ELR (cell line): ENCODE measurements at regions not wholly inside any gene's neighbourhood (a gene's known extent, or its start where the extent isn't known, plus 50 kb on each side); places are given as distances from the start of the nearest gene placed in this dataset.

Source experiments
- DNase-seq: peaks from one replicate; pipeline ENCODE4 v3.0.0-alpha.2; 2015; ENCODE audit warnings: low read depth

DNA sequence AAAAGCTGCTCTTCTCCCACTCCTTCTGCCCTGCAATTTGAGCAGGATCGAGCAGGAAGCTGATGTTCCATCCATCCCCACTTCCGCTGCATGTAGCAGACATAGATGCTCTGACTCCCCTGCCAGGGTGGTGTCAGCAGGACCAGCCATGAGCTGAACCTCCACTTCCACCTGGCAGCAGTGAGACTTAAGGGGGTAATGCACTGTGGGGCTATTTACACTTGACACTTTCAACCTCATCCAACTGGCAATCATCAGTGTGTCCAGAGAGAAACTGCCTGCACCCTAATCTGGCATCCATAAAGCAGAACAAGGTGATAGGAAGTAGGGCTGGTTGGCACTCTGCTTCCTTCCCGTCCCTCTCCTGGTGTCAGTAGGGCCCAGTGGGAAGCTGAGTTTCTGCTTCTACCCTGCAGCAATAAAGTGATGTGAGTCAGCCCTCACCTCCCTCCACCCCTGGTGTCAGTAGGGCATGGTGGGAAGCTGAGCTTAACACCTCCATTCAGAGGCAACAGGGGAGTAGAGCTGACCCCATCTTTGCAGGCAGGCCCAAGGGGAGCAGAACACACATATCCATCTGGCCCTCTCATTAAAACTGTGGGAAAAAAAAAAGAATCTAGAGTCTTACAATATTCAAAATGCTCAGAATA, 272.3 kb downstream of the PTPRU start:
- no peak for DNase-seq

DNA sequence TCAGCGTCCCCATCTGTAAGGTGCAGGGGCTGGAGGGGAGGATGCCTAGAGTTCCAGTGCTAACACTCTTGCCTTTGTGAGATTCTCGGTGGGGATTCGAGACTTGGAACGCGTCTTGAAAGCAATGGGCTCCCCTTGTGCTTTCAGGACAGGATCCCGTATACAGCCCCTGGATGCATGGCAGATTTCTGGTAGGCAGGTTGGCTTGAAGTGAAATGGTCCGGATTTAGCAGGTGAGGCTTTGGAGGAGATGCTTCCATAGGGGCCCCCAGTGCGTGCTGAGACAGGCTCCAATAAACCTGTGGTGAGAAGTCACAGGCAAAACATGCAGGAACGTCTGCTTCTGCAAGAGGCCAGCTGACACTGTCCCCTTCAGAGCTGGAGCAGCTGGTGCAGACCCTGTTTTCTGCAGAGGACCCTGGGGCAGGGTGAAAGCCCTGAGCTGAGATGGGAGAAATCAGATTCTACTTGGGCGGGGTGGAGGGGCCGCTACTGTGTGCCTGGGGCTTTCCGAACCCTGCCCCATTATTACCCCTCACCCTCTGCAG, 270.4 kb downstream of the PTPRU start:
- no peak for DNase-seq

DNA sequence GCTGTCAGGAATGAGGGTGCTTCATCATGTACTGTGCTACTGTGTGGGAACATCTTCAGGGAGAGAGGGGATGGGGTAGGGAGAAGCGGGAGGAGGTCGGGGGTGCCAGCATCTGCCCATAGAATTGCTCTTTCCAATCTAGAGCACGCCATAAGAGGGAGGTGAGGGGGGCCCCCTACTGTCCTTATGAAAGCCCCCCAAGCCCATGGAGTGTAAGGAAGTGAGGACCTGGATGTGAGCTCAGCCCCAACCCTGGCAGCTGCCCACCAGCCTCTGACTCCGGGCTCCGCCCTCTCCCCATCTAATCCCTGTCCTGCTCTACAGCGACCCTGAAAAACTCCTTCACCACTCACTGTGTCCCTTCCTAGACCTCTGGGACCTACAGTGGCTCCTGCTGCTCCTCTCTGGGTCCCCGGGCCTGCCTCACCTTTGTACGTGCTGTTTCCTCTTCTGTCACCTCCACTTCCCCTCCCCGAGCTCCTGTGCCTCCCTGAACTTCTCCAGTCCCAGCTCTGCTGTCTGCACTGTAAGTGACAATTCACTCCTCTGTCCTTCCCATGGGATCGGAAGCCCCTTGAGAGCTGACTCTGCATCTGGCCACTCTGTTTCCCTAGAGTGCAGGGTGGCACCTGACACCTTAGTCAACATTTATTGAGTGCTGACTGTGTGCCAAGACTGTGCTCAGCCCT, 269.4 kb downstream of the PTPRU start:
- DNase-seq = no peak

DNA sequence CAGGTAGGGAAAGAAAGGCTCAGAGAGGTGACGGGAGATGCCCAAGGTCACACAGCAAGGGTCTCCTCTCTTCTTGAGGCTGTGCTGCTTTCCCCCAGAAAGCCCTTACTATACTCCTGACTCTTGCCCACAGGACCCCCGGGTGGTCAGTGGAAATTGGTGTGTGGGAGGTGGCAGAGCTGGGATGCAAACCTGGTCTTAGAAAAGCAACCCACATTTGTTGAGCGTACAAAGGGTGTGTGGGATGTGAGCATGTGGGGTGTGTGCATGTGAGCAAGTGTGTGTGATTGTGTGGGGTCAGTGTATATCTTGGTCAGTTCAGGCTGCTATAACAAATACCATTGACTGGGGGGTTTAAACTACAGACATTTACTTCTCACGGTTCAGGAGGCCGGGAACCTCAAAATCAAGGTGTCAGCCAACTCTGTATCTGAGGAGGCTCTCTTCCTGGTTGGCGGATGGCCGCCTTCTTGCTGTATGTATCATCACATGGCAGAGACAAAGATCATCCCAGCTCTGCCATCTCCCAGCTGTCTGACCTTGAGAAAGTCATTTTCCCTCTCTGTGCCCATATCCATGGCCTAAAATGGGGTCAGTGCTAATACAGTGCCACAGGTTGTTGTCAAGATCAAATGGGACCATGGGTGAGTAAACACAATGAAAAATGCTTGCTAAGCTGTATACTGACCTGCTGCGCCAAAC, 268.5 kb downstream of the PTPRU start:
- no peak for DNase-seq

DNA sequence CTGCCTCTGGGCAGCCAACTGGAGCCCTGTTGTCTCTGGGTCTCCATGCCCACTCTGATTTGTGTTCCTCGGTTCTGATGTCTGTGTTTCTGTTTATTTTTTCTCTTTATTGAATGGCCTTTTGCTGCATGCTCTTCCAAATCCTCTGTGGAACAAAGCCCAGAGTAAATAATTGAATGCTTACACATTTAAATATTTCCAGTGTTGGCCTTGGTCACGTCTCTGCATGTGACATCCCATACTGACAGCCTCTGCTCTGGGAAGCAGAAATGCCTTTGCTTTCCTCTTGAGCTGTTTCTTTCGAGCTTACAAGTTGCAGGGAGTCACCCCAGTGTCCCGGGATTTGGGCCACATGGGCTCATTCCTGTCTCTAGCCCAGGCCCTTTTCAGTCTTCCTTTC, 267.9 kb downstream of the PTPRU start:
- DNase-seq = no peak

DNA sequence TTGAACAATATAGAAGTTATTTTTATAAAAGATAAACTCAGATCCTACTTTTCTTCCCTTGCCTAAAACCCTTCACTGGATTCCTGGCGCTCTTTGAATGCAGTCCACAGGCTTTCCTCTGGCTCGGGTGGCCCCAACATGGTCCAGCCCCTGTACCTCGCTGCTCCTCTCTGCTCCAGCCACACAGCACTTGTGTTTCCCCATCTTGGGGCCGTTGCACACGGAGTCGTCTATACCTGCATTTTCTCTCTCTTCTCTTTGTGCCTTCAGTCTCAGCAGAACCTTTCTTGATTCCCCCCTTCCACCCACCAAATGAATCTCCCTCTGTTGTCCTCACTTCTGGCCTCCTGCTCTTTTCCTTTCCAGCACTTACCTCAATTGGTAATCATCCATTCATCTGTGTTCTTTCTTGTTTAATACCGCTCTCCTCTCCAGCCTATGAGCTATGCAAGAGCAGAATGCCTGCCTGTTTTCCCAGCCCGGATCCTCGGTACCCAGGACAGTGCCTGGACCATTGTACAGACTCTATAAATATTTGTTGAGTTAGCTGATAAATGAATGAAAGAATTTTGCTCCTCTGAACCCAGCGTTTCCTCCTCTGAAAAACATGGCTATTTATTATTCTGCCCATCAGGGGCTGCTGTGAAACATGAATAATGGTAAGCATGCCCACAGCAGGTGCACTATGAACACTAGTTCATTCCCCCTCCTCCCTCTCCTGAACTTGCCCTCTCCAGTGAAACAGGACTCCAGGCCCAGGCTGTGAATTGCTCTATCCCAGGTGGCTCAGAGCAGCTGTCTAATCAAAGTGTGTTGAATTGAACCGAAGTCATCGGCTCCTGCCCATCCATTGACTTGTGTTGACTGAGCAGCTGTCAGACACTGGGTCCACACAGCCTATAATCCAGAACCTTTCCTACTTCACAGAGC, 266.9 kb downstream of the PTPRU start:
- DNase-seq = no peak

DNA sequence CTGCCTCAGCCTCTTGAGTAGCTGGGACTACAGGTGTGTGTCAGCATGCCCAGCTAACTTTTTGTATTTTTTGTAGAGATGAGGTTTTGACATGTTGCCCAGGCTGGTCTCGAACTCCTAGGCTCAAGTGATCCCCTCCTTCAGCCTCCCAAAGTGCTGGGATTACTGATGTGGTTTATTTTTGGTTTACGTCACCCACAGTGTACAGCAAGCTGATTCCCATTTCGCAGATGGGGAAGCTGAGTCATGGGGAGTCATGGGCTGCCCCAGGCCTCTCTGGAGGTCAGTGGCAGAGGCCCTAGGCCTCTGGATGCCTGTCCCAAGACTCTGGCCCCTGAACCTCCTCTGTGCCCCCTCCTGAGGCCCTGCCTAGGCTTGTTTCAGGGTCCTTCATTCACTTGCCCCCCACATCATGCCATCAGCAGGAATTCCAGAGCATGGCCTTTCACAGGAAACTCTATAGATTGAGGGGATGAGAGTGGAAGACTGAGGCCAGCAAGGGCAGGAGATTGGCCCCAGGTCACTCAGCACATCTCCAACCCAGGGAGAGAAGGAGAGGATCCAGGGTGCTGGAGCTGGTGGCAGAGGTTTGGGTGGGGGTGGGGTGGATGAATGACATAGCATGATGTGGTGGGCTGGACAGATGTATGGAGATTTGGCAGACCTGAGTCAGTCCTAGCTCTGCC, 266.0 kb downstream of the PTPRU start:
- no peak for DNase-seq

DNA sequence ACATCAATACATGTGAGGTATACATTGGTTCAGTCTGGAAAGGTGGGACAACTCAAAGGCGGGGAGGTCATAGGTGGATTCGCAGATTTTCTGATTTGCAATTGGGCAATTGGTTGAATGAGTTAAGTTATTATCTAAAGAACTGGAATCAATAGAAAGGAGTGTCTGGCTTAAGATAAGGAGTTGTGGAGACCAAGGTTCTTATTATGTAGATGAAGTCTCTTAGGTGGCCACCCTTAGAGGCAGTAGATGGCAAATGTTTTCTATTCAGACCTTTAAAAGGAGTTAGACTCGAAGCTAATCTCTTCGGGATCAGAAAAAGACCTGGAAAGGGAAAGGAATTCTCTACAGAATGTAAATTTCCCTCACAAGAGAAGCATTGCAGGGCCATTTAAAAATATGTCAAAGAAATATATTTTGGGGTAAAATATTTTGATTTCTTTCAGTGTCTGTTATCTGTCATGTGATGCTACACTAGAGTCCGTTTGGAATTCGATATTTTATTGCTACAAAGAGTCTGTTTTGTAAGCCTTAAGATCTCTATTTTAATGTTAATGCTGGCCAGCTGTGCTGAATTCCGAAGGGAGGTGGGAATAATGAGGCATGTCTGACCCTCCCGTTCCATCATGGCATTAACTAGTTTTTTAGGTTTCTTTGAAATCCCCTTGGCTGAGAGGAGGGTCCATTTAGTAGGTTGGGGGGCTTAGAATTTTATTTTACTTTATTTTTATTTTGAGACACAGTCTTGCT, 265.1 kb downstream of the PTPRU start:
- DNase-seq = no peak

DNA sequence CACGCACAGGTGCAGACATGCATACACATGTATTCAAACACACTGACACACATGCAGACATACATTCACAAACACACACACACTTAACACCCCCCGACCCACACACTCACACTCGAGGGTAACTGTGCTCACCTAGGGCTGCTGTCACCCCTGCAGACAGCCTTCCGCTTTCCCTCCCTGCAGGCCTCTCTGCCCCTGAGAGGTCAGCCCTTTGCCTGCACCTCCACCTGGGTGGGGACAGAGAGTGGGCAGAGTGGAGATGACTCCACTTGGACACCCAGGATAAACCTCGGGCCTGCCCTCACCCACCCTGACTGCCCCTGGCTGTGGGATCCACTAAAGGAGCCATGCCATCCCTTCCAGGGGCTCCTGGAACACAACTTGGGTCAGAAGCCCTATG, 264.3 kb downstream of the PTPRU start:
- no peak for DNase-seq

DNA sequence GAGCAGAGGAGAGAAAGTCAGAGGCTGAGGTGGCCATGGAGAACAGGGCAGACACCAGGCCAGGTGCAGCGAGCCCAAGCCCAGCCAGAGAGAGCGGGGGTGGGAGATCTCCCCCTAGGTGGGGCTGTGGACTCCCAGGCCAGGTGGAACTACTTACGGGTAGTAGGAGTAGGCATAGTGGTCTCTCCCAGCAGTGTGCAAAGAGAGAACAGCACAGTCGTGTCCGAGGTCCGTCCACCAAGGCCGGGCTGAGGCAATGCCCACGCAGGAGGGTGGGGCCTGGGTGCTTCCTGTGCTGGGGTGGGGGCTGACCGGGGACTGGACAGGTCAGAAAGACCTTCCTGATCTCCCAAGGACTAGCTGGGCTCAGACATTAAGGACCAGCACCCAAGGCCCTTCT, 263.7 kb downstream of the PTPRU start:
- no peak for DNase-seq

DNA sequence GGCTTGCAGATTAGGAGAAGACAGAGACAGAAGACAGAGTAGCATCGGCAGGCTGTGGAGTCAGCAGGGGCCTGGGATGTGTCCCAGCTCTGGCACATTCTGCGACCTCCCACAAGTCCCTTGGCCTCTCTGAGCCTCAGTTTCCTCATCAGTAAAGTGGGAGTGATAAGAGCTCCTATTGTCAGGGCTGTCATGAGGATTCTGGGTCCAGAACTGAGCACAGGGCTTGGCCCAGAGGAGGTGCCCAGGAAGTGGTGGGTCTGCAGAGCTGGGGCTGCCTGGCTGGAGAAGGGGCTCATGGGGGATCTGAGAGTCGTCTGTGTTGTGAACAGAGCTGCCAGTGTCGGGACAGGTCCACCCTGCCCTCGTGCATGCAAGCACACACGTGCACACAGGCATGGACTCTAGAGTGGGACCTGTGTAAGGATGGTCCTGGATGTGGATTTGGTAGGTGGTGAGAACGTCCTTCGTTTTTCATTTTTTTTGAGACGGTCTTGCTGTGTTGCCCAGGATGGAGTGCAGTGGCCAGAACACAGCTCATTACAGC, 262.9 kb downstream of the PTPRU start:
- no peak for DNase-seq

DNA sequence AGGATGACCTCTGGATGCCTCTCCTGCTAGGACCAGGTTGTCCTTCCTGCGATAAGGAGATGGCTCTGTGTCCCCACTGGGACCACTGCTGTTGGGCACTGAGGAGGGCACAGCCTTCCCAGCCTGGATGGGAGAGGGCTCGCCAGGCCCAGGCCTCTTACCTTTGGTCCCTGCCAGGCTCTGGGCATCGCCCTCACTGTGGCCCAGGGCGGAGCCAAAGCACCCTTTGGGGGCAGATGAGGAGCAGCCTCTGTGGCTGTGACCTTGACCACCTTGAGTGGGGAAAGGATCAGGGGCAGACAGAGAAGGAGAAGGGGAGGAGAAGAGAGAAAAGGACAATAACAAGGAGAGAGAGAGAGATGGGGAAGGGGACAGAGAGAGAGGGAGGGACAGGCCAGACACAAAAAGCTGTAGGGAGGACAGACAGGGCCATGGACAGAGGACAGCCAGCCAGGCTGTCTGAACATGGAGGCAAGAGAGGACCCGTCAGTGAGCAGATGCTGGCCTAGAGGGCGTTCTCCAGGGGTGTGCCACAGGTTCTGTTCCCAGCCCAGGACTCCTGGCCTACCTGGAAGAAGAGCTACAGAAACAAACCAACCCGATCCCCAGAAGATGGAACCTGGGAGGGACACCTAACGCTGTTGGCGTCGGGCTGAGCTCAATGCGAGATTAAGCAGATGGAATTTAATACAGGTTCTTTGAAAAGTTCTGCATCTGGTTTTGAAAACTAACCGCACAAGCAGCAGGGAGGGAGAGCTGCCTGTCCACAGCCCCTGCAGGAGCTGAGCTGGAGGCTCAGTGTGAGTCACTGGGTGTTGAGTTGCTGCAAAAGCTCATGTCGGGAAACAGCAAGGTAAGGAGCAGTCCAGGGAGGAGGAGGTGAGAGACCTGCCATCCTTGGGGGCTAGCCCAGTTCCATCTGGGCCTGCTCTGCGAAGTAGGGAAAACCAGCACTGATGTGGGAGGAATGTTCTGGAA, 262.1 kb downstream of the PTPRU start:
- peak; percentile 29 for DNase-seq

DNA sequence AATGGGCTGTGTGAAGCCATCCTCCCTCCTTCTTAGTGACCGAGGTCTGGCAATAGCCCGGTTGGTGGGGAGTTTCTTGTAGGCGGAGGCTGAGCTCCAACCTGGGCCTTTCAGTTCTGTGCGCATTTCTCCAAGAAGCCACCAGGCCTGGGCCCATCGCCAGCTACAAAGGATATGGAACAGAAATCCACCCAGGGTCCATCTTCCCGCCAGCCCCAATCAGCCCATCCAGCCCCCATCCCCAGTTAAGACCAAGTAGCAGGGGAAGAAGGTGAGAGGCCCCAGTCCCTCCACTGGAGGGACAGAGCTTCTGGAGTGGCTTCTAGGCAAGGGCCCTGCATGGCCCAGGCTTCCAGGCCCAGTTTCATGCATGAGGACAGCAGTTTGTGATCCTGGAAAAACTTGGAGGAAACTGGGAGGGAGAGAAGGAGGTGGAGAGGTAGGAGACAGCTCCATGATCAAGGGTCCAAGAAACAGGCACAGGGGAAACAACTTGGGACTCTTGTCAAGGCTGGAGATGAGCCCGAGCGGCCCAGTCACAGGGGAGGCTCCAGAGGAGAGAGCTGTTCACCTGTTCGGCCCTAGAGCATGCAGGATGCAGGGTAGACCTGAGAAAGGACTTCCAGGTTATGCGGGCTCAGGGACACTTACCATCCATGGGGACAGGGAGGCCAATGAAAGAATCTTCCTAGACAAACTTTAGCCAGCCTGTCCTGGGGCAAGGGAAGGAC, 261.2 kb downstream of the PTPRU start:
- DNase-seq = no peak

DNA sequence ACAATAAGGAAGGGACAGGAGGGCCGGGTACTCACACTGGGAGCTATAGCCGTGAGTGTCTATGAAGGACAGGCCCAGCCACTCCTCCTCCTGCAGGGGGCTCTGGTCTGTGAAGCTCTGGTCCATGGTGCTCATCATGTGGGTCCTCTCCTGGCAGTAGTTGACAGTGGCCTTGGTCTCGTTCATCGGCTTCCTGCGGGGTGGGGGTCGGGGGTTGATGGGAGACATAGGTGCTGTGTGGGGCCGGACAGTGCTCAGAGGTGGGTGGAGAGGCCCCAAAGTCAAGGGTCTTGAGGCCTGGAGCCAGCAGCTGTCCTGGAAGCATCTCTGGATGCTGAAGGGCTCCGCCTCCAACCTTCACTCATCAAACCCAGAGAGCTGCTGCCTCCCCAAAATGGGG, 260.4 kb downstream of the PTPRU start:
- no peak for DNase-seq

DNA sequence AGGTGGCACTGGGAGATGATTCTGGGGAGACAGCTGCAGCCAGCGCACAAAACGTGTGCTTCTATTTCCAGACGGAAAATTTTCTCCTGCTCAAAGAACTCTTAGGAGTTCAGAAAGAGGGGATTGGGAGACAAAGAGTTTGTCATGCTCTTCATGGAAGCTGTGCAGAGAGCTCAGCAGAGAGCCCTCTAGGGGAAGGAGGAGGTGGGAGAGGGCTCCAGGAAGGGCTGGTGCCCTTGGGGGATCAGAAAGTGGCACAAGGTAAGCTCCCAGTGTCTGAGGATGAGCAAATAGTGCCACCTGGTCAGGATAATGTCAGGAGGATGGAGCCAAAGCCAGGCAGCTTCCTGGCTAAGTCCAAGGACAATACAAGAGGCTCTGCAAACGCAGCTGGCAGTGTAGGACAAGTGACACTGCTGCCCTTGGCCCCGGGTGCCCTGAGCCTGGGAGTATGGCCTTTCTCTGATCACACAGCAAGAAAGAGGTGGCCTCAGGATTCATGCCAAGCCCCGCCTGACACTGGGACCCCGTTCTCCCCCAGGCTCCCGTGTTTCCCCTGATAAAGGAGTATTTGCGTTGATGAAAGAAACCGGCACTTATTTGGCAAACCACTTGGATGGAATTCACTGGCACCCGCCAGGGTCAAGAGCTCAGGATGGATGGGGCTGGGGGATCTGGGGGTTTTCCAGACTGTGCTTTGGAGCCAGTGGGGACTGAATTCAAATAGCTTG, 254.0 kb downstream of the PTPRU start:
- no peak for DNase-seq

DNA sequence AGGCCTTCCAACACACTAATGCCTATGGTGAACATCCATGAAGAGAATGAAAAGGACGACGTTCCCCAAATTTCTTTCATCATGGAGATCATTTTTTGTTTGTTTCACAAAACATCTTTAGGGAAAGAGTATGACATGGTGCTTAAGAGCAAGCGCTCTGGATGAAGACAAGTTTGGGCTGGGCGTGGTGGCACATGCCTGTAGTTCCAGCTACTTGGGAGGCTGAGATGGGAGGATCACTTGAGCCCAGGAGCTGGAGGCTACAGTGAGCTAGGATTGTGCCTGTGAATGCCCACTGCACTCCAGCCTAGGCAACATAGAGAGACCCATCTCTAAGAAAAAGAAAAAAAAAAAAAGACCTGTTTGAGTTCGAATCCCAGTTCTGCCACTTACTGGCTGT, 253.1 kb downstream of the PTPRU start:
- DNase-seq = no peak

DNA sequence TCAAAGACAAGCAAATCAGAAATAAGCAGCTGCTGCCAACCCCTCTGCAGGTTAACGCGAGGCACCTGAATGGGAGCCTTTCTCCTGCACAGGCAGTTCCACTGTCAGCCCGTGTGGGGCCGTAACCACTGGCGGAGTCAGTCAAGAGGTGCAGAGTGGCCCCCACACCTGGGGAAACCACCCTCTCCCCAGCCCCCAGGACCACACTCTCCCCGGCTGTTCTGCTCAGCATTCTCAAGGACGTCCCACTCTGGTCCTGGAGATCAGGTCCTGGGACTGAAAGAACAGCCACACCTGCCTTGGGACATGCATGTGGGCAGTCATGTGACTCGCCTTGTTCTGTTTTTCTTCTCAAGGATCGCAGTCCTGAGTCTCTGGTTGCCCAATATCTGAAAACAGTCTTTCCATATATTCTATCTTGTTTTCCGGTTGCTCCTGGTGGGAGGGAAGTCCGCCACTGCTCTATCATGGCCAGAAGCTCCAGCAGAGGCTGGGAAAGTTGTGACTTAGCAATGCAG, 252.5 kb downstream of the PTPRU start:
- DNase-seq = no peak
